ENCODE measurements at regions not wholly inside any gene's neighbourhood (a gene's known extent, or its start where the extent isn't known, plus 50 kb on each side); places are given as distances from the start of the nearest gene placed in this dataset.

- peaks cover 6% of the 10 kb centered on the region; the same call in 1 of the 2 replicates for H3K4me1 ChIP-seq (ENCODE audit: insufficient read depth)
- no peaks in the 10 kb centered on the region for H3K79me2 ChIP-seq (ENCODE audit: insufficient read depth)
- H3K4me3 ChIP-seq, result no peak overlapping the region
- H3K27ac ChIP-seq, result no peak overlapping the region
- no peaks in the 10 kb centered on the region for H4K20me1 ChIP-seq (ENCODE audit: insufficient read depth)
- no peak overlapping the region for H2AFZ ChIP-seq
- H3F3A ChIP-seq (ENCODE audit: insufficient read depth), result peaks cover 5% of the 10 kb centered on the region; the same call in 1 of the 2 replicates
- no peak for TF ChIP-seq EZH2 (IDR thresholded peaks at IDR 0.05; ENCODE audit: insufficient read depth, poor library complexity, severe bottlenecking)
- TF ChIP-seq EZH2phosphoT487 (IDR thresholded peaks at IDR 0.05; ENCODE audit: insufficient read depth, low read depth), result no peak
- 45 to 53% methylated on average over 2 of the region's 2 CpGs for WGBS, 2 experiments (ENCODE audit: low coverage in 1 of 2, low lambda C conversion rate in 2 of 2, missing lambda C conversion rate in 2 of 2)
- no peak overlapping the region for H3K4me2 ChIP-seq (ENCODE audit: unreplicated experiment)
- H3K9ac ChIP-seq, result no peak overlapping the region
- H3K9me2 ChIP-seq (ENCODE audit: insufficient read depth), result no peaks in the 10 kb centered on the region
- no peaks in the 10 kb centered on the region for H3K9me3 ChIP-seq (ENCODE audit: low read depth)
- no peaks in the 10 kb centered on the region for H3K36me3 ChIP-seq (ENCODE audit: low read depth)
- DNase-seq, result no peak
- in situ Hi-C loops (cut with MboI), result no loop called here
- H3K27me3 ChIP-seq (replicated peaks; ENCODE audit: insufficient read depth), result 0 out of 2 replicates have a peak, but pooled peaks cover 7% of the 10 kb centered on the region
Measured at GRCh38 chr12:11565752-11566151, 83.7 kb upstream of the ETV6 start.

GRCh38 chr12:11568155-11568761 lies 81.2 kb upstream of the ETV6 start:
- WGBS, 2 experiments (ENCODE audit: low coverage in 1 of 2, low lambda C conversion rate in 2 of 2, missing lambda C conversion rate in 2 of 2), result 43 to 50% methylated on average over 3 of the region's 3 CpGs
- Histone ChIP-seq H3K4me3 (no peak overlapping the region), H2AFZ (no peak overlapping the region), H3K36me3 (ENCODE audit: low read depth) (no peaks in the 10 kb centered on the region), H4K20me1 (ENCODE audit: insufficient read depth) (no peaks in the 10 kb centered on the region), H3K79me2 (ENCODE audit: insufficient read depth) (no peaks in the 10 kb centered on the region), H3F3A (ENCODE audit: insufficient read depth) (no peaks in the 10 kb centered on the region), H3K4me1 (ENCODE audit: insufficient read depth) (no peaks in the 10 kb centered on the region), H3K4me2 (ENCODE audit: unreplicated experiment) (no peak overlapping the region), H3K9me2 (ENCODE audit: insufficient read depth) (no peaks in the 10 kb centered on the region), H3K27ac (no peak overlapping the region), H3K9ac (no peak overlapping the region), H3K9me3 (ENCODE audit: low read depth) (no peaks in the 10 kb centered on the region), H3K27me3 (replicated peaks; ENCODE audit: insufficient read depth) (0 out of 2 replicates have a peak, but pooled peaks cover 4% of the 10 kb centered on the region)
- no peak for DNase-seq
- TF ChIP-seq EZH2 (IDR thresholded peaks at IDR 0.05; ENCODE audit: insufficient read depth, poor library complexity, severe bottlenecking) (no peak), EZH2phosphoT487 (IDR thresholded peaks at IDR 0.05; ENCODE audit: insufficient read depth, low read depth) (no peak)
- in situ Hi-C loops (cut with MboI), result no loop called here

GRCh38 chr12:11568762-11569478 lies 80.6 kb upstream of the ETV6 start:
- no peak overlapping the region for H2AFZ ChIP-seq
- no peak for DNase-seq
- no peaks in the 10 kb centered on the region for H4K20me1 ChIP-seq (ENCODE audit: insufficient read depth)
- WGBS, 2 experiments (ENCODE audit: low coverage in 1 of 2, low lambda C conversion rate in 2 of 2, missing lambda C conversion rate in 2 of 2), result 55 to 63% methylated on average over 8 of the region's 8 CpGs
- H3K4me2 ChIP-seq (ENCODE audit: unreplicated experiment), result no peak overlapping the region
- no peaks in the 10 kb centered on the region for H3K27me3 ChIP-seq (replicated peaks; ENCODE audit: insufficient read depth)
- H3K79me2 ChIP-seq (ENCODE audit: insufficient read depth), result no peaks in the 10 kb centered on the region
- no peaks in the 10 kb centered on the region for H3K9me3 ChIP-seq (ENCODE audit: low read depth)
- no peaks in the 10 kb centered on the region for H3F3A ChIP-seq (ENCODE audit: insufficient read depth)
- no peaks in the 10 kb centered on the region for H3K9me2 ChIP-seq (ENCODE audit: insufficient read depth)
- no peak overlapping the region for H3K27ac ChIP-seq
- TF ChIP-seq EZH2 (IDR thresholded peaks at IDR 0.05; ENCODE audit: insufficient read depth, poor library complexity, severe bottlenecking) (no peak), EZH2phosphoT487 (IDR thresholded peaks at IDR 0.05; ENCODE audit: insufficient read depth, low read depth) (no peak)
- H3K4me1 ChIP-seq (ENCODE audit: insufficient read depth), result no peaks in the 10 kb centered on the region
- no peak overlapping the region for H3K4me3 ChIP-seq
- no peak overlapping the region for H3K9ac ChIP-seq
- in situ Hi-C loops (cut with MboI), result no loop called here
- no peaks in the 10 kb centered on the region for H3K36me3 ChIP-seq (ENCODE audit: low read depth)

GRCh38 chr12:11569716-11570115 lies 79.8 kb upstream of the ETV6 start:
- no peak for TF ChIP-seq EZH2phosphoT487 (IDR thresholded peaks at IDR 0.05; ENCODE audit: insufficient read depth, low read depth)
- H2AFZ ChIP-seq, result no peak overlapping the region
- no peak overlapping the region for H3K4me2 ChIP-seq (ENCODE audit: unreplicated experiment)
- no peaks in the 10 kb centered on the region; the same call in 1 of the 2 replicates for H3F3A ChIP-seq (ENCODE audit: insufficient read depth)
- no peaks in the 10 kb centered on the region for H3K79me2 ChIP-seq (ENCODE audit: insufficient read depth)
- H3K9me3 ChIP-seq (ENCODE audit: low read depth), result no peaks in the 10 kb centered on the region
- DNase-seq, result no peak
- H3K4me3 ChIP-seq, result no peak overlapping the region
- in situ Hi-C loops (cut with MboI), result no loop called here
- no peak overlapping the region for H3K27ac ChIP-seq
- no peaks in the 10 kb centered on the region for H3K4me1 ChIP-seq (ENCODE audit: insufficient read depth)
- H3K27me3 ChIP-seq (replicated peaks; ENCODE audit: insufficient read depth), result no peaks in the 10 kb centered on the region
- no peaks in the 10 kb centered on the region for H3K36me3 ChIP-seq (ENCODE audit: low read depth)
- H3K9ac ChIP-seq, result no peak overlapping the region
- H4K20me1 ChIP-seq (ENCODE audit: insufficient read depth), result no peaks in the 10 kb centered on the region
- H3K9me2 ChIP-seq (ENCODE audit: insufficient read depth), result no peaks in the 10 kb centered on the region

All from GM23248 (cell line).